MCF 10A (cell line): ENCODE measurements at regions not wholly inside any gene's neighbourhood (a gene's known extent, or its start where the extent isn't known, plus 50 kb on each side); places are given as distances from the start of the nearest gene placed in this dataset.
"Not testable (repeated sequence)": the region's sequence is repeated elsewhere in the genome, so short reads cannot be mapped to it uniquely, and the experiment has no call there.

ENCODE experiments used
- BruUV-seq: library from RNA; stranded (reverse); fragments of 400-500 nt; replicated peaks from 2 replicates; lab custom pipeline; 2021; lab: Mats Ljungman, UMichigan
- CTCF ChIA-PET: fragments of 300-600 bp; sonication (Branson Sonifier 250); formaldehyde crosslinking; extraction: SDS; loops from one replicate; lab custom pipeline; 2021; ENCODE audit warnings: antibody characterized with exemption, inconsistent platforms; lab: Yijun Ruan, JAX
- POLR2A ChIA-PET: fragments of 300-600, 350-650 bp; sonication (Branson Sonifier 250); formaldehyde crosslinking; extraction: SDS; loops from one replicate; lab custom pipeline; 2020; ENCODE audit warnings: antibody characterized with exemption, inconsistent platforms; lab: Yijun Ruan, JAX
- DNase-seq: peaks from one replicate; pipeline ENCODE4 v3.0.0-alpha.2; 2018; ENCODE audit not compliant: unreplicated experiment
- H3K27ac Mint-ChIP-seq: one replicate; pipeline ENCODE4 v1.8.0; 2022; ENCODE audit warnings: mild to moderate bottlenecking, low read depth, mixed read lengths; ENCODE audit not compliant: unreplicated experiment
- H3K27me3 Mint-ChIP-seq: one replicate; pipeline ENCODE4 v1.8.0; 2022; ENCODE audit warnings: mixed read lengths; ENCODE audit not compliant: insufficient read depth, unreplicated experiment
- H3K36me3 Mint-ChIP-seq: one replicate; pipeline ENCODE4 v1.8.0; 2022; ENCODE audit warnings: mild to moderate bottlenecking, moderate library complexity, mixed read lengths; ENCODE audit not compliant: insufficient read depth, unreplicated experiment
- H3K4me1 Mint-ChIP-seq: one replicate; pipeline ENCODE4 v1.8.0; 2022; ENCODE audit warnings: mixed read lengths; ENCODE audit not compliant: insufficient read depth, unreplicated experiment
- H3K4me3 Mint-ChIP-seq: one replicate; pipeline ENCODE4 v1.8.0; 2022; ENCODE audit warnings: mild to moderate bottlenecking, moderate library complexity, mixed read lengths; ENCODE audit not compliant: unreplicated experiment
- H3K9me3 Mint-ChIP-seq: one replicate; pipeline ENCODE4 v1.8.0; 2022; ENCODE audit warnings: mixed read lengths; ENCODE audit not compliant: unreplicated experiment
- CTCF ChIP-seq: fragments of 200-600 bp; IDR thresholded peaks from one replicate; pipeline ENCODE4 v1.8.0; 2022; ENCODE audit warnings: antibody characterized with exemption, mild to moderate bottlenecking; ENCODE audit not compliant: unreplicated experiment
- intact Hi-C: fragments of 100-400 bp; cut with micrococcal nuclease; formaldehyde crosslinking; loops from 2 replicates; pipeline ENCODE4 v1.14.1; 2022

GRCh38 chr10:44258460-44259089 is 126.3 kb downstream of the CXCL12 start:
- Mint-ChIP-seq H3K9me3 (no peaks in the 10 kb centered on the region), H3K4me3 (no peak overlapping the region), H3K36me3 (no peaks in the 10 kb centered on the region), H3K4me1 (peaks cover 5% of the 10 kb centered on the region), H3K27ac (no peak overlapping the region), H3K27me3 (peaks cover 16% of the 10 kb centered on the region)
- no peak for TF ChIP-seq CTCF
- BruUV-seq = no TSS peak
- intact Hi-C loops = no loop called here
- no peak for DNase-seq
- CTCF ChIA-PET = no interaction called here
- POLR2A ChIA-PET = no interaction called here

GRCh38 chr10:44258019-44258418 is 126.9 kb downstream of the CXCL12 start:
- BruUV-seq = no TSS peak
- intact Hi-C loops = no loop called here
- Mint-ChIP-seq H3K4me3 (no peak overlapping the region), H3K4me1 (peaks cover 6% of the 10 kb centered on the region), H3K36me3 (no peaks in the 10 kb centered on the region), H3K27me3 (peaks cover 16% of the 10 kb centered on the region), H3K9me3 (no peaks in the 10 kb centered on the region), H3K27ac (no peak overlapping the region)
- no peak for DNase-seq
- TF ChIP-seq CTCF = no peak
- CTCF ChIA-PET = no interaction called here
- POLR2A ChIA-PET = no interaction called here

- Mint-ChIP-seq H3K4me3 (no peak overlapping the region), H3K36me3 (no peaks in the 10 kb centered on the region), H3K27ac (no peak overlapping the region), H3K27me3 (peaks cover 46% of the 10 kb centered on the region), H3K4me1 (peaks cover 6% of the 10 kb centered on the region), H3K9me3 (no peaks in the 10 kb centered on the region)
- intact Hi-C loops = no loop called here
- CTCF ChIA-PET = no interaction called here
- no peak for TF ChIP-seq CTCF
- BruUV-seq = no TSS peak
- POLR2A ChIA-PET = no interaction called here
- DNase-seq = peak; percentile 63
These were observed 131.0 kb downstream of the CXCL12 start for GRCh38 chr10:44253769-44254462.

GRCh38 chr10:44252631-44253030 is 132.3 kb downstream of the CXCL12 start:
- H3K4me3 Mint-ChIP-seq, CTCF ChIA-PET, H3K4me1 Mint-ChIP-seq, BruUV-seq, H3K9me3 Mint-ChIP-seq, H3K36me3 Mint-ChIP-seq, intact Hi-C loops, POLR2A ChIA-PET, H3K27ac Mint-ChIP-seq, DNase-seq: not testable (repeated sequence)
- H3K27me3 Mint-ChIP-seq = peaks cover 58% of the 10 kb centered on the region

- BruUV-seq, H3K4me1 Mint-ChIP-seq, H3K9me3 Mint-ChIP-seq, CTCF ChIA-PET, POLR2A ChIA-PET, intact Hi-C loops, DNase-seq, H3K27ac Mint-ChIP-seq, H3K36me3 Mint-ChIP-seq, H3K4me3 Mint-ChIP-seq: not testable (repeated sequence)
- peaks cover 63% of the 10 kb centered on the region for H3K27me3 Mint-ChIP-seq
These were observed 135.0 kb downstream of the CXCL12 start for GRCh38 chr10:44249933-44250332.
